Activated CD4-positive, alpha-beta T cell treated with anti-CD3 and anti-CD28 coated beads for 48 hours (primary cell): ENCODE measurements at regions not wholly inside any gene's neighbourhood (a gene's known extent, or its start where the extent isn't known, plus 50 kb on each side); places are given as distances from the start of the nearest gene placed in this dataset.
"Not testable (repeated sequence)": the region's sequence is repeated elsewhere in the genome, so short reads cannot be mapped to it uniquely, and the experiment has no call there.

ENCODE experiments used
- DNase-seq: peaks from one replicate; pipeline ENCODE4 v3.0.0-alpha.2; 2020

DNA sequence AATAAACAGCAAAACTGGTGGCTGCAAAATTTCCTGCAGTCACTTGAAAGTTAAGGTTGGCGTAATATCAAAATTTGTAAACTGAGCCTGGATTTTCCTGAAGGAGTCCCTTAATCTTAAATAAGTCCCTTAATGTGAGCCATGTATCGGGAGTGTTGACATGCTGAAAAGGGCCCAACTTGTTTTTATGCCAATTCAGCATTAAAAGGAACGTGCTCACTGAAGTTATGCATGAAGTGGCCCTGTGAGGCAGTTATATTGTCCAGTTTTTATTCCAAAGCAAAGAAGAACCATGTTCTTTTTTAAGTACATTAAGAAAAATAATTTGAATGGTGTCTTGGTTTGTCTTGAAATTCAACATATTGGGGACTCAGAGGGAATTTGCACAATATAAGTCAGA lies 1766.9 kb downstream of the SLITRK1 start:
- DNase-seq = no peak

DNA sequence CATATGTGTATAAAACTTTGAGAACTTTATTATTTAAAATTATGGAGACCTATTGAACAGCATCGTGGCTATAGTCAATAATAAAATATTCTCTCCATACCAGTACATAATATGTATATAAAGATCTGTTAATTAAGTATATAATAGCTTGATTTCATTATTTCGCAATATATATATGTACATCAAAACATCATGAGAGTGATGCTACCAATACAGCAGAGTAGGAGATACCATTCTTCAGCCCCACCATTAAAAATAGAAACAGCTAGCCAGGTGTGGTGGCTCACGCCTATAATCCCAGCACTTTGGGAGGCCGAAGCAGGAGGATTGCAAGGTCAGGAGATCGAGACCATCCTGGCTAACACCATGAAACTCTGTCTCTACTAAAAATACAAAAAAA lies 1755.3 kb upstream of the SPRY2 start:
- DNase-seq = no peak

DNA sequence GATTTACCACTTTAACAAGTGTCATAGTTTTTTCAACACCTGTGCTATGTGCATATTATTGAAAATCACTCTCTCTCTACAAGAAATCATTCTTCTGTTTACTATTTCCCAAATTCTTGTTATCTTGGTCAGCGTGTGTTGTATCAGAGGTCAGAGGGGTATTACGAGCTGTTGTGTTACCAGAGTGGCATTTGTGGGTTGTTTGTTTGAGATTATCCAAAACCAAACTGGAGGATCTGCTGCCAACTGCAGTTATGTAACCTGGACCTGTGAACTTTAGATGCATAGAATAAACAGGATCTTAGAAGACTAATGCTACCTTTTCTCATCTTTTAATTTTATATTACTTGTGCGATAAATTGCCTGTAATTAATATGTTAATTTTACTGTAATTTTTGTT lies 1751.4 kb upstream of the SPRY2 start:
- no peak for DNase-seq

DNA sequence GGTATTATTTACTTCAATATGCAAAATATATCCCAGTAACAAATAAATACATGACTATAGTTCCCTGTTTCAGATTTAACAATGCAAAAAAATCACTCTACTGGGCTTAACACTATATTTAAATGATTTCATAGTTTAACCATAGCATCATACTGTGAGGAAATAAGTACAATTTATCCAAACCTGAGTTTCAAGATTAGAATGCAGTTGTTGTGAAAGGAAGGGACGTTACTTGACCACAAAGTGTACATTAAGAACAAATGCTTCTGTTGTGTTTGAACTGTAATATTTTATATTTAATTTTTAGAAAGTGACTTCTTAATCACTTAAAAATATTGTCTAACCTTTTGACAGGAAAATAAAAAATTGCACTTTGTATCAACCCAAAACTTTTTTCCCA lies 1747.9 kb upstream of the SPRY2 start:
- no peak for DNase-seq

DNA sequence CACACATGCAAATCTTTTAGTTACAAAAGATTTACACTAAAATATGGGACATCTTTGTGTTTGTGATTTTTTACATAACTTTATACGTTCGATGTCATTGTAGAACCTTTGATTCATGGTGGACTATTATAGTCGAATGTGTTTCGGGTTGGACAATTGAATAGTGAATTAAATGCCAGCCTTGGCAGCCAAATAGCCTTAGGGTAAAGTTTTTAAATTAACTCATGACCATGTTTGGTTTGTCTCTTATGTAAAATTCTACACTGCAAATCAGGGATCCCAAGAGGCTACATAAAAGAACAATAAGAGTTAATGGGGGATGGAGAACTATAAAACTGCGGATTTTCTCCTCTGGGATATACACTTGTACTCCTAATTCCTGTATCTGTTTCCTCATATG lies 1735.6 kb upstream of the SPRY2 start:
- DNase-seq = no peak

DNA sequence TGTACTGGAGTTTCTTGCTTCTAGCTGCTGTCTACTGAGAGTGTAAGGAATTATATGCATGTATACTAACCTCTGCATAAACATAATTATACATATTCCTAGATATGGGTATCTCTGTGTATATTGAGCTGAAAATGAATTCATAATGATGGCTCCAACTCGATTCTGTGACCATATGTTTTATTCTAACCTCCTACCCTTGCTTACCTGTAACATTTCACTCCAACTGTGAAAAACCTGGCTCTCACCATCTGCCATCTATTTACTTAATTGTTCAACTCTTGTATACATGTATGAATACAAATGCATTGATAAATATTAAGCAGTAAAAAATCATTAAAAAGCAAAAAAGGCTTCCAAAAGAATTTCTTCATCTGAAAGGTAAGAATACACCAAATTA lies 1729.5 kb upstream of the SPRY2 start:
- no peak for DNase-seq

DNA sequence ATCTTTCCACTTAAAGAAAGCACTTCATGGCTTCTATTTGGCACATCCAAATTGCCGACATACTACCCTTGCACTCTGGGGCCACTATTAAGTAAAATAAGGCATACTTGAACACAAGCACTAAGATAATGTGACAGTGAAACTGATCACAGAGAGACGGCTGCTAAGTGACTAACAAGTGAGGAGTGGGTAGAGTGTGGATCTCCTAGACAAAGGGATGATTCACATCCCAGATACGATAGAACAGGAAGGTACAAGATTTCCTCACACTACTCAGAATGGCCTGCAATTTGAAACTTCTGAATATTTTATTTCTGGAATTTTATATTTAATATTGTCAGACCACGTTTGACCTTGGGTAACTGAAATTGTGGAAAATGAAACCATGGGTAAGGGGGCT lies 1721.8 kb upstream of the SPRY2 start:
- DNase-seq = no peak

DNA sequence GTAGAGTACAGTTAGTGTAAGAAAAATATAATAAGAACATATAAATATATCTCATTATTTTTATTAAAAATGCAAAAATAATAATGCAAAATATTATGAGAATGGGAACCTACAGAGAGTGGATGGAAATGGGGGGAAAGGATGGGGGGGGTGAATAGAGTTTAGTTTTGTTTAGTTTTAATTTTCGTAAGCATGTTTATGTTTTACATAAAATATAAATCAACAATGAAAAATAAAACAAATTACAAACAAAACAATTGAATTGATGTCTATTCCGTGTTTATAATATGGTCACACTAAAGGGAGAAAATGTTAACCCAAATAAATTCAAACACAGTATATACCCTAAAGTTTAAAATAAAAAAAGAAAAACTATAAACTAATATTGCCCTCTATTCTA lies 1717.4 kb upstream of the SPRY2 start:
- DNase-seq = no peak

DNA sequence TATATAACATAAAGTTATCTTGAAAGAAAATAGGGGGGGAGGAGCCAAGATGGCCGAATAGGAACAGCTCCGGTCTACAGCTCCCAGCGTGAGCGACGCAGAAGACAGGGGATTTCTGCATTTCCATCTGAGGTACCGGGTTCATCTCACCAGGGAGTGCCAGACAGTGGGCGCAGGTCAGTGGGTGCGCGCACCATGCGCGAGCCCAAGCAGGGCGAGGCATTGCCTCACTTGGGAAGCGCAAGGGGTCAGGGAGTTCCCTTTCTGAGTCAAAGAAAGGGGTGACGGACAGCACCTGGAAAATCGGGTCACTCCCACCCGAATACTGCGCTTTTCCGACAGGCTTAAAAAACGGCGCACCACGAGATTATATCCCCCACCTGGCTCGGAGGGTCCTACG lies 1704.4 kb upstream of the SPRY2 start:
- not testable (repeated sequence) for DNase-seq

DNA sequence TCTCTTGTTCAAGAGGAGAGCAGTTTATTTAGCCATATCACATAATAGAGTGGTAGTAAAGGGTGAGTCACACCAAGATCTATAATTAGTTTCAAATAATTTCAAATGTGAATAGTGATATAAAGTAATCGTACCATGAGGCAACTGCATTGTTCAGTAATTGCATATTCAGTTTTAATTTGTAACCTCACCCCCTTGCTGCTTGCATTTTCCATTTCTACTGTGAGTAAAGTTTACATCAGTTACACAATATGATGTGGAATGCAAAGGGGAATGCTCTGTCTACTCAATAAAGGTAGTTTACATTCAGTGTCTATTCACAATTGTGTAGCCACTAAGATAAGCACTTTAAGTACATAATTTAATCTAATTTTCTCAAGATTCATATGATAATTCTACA lies 1695.7 kb upstream of the SPRY2 start:
- no peak for DNase-seq

DNA sequence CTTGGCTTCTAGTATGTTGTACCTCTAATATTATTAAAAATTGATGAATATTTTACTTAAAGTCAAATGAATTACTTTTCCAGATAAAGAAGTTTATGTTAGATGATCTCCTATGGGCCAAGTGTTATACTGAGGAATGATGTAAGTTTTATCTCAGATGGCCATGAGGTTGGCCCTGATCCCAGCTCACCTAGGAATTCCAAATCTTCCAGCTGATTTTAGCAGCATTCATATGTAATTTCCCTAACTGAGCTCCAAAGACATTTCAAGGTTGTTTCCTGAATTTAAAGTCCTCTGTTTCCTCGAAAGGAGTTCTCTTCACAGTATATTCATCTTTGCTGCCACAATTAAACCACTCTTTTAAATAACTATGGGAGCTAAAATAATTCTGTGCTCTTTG lies 1670.4 kb upstream of the SPRY2 start:
- DNase-seq = no peak

DNA sequence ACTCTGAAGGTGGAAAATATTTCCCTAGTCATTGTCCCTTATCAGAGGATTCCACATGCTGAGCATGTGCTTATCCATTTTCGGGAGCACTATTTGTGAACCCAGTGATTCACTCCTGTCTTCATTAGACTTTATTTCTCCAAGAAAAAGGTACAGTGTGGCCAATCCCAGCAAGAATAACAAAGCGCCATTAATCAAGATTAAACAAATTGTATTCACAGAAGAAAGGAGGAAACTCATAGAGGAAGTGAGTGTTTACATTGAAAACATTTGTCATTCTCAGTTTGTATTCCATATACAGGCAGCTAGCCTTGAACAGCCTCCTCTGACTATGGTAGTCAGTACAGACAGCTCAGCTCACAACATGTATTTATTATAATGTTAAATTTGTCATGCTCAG lies 1669.9 kb upstream of the SPRY2 start:
- DNase-seq = no peak

DNA sequence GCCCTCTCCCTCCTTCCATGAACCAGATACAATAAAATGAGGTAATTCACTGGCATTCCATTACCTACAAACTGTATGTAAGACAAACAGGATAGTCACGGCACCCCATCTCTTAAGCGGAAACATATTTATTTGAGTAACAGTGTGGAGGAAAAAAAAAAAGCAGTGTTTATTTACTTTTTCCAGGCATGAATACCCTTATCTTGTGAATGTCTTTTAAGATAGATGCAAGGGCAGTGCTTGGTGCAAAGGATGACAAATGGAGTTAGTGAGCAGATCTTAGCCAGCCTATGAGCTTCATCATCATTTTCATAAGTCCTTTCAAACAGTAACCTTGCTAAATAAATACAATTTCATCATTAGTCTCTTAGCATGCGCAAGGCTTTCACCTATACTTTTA lies 1661.8 kb upstream of the SPRY2 start:
- DNase-seq = no peak

DNA sequence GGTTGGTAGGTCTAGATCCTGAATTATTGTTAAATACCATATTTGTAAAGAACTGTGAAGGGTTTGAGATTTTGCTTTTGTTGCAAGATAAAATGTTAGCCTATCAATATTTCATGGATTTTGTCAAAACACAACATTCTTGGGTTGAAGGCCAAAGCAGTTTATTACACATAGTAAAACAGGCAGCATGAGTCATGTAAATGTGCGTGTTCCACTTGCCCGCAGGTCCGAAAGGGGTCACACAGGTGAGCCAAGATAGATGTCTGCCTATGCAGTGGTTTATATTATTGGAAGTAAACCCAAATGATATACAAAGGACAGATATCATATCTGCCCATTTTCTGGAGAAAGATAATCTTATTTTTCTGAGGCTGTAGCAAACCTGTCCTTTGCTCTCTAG lies 1654.4 kb upstream of the SPRY2 start:
- no peak for DNase-seq

DNA sequence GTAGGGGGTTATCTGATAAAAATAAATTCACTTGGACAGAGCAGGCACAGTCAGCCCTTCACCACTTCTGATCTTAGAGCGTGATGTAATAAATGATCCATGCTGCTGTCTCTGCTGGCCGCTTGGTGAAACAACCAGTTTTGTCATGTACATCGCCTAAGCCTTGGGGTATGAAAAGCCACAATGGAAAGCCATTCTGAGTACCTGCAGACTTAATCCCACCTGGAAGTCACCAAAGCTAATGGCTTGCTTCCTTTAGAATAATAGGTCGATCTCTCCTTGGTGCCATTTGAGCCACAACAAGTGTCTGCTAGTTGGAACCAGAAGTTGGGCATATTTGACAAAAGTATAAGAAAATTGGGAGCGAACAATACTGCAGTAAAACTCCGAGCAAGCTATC lies 1649.7 kb upstream of the SPRY2 start:
- no peak for DNase-seq

DNA sequence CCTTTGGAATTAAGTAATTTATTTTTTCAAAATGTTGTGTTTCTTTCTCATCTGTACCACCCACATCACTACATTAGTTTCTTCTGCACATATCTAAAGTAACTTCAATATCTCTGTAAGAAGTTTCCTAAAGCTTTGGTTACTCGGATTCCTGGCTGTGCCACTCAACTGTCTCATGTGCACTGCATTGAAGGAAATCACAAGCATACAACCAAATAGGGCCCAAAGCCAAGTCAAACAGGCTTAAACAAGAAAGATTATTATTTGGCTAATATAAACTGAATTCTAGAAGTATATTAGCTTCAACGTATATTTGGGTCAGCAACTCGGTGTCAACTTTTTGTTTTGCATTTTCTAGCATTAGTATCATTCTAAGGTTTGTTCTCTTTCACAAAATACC lies 1647.6 kb upstream of the SPRY2 start:
- no peak for DNase-seq

DNA sequence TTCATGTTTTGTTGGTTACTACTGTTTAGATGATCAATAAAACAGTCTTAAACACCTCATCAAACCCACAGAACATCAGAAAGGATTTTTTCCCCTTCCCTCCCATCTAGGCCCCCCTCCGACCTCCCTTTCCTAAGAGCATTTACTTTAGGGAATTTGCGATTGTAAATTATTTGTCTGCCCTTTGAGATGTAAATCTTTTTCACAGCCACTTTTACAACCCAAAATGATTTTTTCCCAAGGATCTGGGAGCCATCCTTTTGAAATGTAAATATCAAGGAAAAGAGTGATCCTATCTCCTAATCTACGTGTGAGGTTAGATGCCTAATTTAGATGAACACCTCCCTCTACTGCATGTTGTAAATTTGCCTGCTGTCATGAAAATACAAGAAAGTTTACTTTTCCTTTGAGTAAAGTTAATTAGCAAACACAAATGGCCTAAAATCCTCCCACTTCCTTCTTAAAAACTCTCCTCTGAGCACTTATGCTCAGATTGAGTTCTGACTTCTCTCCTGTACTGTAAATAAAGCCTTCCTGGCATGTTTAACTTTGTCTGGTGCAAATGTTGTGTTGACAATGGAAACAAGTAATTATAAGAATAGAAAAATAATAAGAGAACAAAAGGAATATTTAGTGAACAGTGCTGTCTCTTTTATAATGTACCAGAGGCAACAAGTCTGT lies 1646.9 kb upstream of the SPRY2 start:
- no peak for DNase-seq

DNA sequence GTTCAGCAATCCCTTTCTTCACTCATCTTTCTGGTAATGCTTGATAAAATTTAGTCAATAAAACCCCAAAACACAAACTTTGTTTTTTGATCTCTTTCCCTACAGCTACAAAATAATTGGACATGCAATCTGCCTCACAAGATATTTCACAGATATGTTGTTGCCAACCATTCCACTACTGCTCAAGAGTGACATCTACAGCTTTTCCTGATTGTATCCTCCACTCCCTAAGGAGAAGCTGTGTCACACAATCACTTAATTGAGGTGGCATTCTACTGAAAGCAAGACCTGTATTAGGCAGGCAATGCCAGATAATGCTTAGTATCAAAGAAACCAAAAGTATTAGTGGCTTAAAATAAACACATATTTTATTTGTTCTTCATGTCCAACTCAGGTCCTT lies 1646.2 kb upstream of the SPRY2 start:
- no peak for DNase-seq

DNA sequence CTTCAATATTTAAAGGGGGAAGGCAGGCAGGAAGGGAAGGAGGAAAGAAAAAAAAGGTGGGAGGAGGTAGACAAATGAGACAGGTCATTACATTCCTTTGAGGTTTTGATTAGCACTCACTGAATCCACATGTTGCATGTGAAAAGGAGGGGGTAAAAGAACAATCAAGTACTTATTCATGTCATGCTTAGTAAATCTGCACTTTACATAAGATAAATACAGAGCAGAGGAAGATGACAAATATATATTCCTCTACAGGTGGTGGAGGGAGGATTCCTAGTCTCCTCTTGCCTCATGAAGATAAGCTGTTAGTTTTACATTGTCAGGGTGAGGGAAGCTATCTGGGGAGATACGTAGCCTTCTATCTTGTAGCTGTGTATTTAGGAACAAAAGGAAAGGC lies 1645.4 kb upstream of the SPRY2 start:
- no peak for DNase-seq

DNA sequence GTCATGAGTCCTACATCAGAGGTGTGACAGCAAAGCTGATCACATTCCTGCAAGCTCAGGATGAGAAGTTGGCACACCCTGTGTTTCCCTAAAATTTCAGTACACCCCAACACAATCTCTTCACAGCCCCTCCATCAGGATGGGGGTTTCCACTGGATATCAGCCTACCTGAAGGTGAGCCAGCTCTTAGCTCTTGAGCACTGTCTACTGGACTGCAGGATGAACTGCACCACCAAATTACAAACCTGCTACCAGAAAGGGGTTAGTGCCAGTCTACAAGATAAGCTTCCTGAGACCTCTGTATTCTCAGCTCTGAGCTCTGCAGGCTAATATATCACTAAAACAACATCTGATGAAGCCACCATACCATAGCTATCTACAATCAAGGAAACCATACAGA lies 1616.2 kb upstream of the SPRY2 start:
- DNase-seq = no peak

DNA sequence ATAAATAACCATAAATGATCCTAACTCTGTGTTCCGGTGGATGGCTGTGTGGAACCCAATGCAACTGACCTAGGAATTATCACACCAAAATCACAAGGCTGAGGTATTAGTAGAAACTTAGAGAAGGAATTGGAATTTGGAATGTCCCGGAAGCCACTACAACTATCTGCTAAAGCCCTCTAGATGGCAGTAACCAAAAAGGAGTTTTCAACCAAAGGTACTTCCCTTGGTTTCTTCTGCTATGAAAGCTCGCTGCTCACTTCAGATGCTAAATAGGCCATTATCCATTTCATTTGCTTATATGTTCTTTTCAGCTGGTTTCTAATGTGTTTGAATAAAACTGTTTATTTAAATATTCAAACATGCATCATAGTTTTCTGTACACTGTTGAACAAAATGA lies 1589.1 kb upstream of the SPRY2 start:
- no peak for DNase-seq

DNA sequence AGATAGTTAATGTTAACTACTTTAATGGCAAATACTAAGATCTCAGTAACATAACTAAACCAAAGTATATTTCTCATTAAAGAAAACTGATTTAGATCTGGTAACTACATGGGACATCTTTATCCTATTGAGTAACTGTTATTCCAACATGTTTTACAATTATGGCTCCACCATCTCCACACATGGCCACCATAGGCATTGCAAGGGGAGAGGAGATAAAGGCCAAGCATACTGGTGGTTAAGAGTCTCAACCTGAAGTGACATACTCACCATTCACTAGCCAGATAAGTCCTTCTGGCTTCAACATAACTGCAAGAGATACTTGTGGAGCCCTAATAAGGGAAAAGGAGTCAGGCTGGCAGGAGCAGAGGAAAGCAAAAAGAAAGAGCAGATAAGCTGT lies 1586.4 kb upstream of the SPRY2 start:
- no peak for DNase-seq

DNA sequence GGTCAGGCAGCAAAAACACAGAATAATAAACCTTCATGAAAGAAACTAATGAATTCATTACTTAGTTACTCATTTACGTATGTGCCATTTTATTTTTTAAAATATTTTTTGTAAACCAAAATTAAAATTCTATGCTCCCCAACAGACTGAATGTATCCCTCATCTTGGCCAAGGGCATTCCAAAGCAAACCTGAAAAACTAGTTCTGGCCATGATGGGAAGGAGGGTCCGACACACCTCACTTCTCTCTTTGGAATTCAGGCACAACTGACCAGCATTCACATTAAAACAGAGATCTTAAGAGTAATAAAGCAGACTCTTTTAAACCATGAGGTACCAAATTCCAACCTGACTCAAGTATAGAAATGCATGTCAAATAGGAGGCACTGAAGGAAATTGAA lies 1576.9 kb upstream of the SPRY2 start:
- DNase-seq = no peak

DNA sequence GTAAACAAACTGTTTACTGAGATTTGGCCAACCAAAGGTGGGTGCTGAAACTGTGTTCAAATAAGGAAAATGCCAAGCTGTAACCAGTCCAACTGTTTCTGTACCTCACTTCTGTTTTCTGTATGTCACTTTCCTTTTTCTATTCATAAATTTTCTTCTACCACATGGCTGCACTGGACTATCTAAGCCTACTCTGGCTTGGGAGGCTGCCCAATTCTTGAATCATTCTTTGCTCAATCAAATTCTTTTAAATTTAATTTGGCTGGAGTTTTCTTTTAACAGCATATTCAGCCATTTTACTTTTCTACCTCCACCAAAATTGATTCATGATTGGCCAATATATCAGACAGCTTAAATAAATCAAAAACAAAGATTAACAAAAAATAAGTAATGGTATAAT lies 1575.5 kb upstream of the SPRY2 start:
- DNase-seq = no peak

DNA sequence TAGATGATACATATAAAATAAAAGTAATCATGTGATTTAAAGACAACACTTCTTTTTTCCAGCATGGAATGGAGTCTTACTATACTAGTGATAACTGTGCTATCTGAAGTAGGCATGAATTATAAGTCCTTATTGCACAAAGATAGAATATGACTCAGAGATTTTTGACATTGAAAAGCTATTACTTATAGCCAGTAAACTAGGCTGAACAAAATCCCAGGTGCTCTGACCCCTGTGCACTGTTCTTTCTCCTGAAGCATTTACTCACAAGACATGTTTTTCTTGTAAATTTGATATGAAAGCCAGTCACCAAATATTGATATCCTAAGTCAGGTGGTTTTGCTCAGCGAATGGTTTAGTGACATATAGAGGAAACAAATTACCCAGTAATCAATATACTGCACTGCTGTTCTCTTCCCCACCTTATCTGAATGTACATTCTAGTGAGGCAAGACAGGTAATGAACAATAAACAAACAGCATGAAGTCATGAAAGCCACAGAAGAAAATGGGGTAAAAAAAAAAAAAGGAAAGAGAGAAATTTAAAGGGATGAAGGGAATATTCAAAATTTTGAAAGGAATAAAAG lies 1567.0 kb upstream of the SPRY2 start:
- DNase-seq = no peak

DNA sequence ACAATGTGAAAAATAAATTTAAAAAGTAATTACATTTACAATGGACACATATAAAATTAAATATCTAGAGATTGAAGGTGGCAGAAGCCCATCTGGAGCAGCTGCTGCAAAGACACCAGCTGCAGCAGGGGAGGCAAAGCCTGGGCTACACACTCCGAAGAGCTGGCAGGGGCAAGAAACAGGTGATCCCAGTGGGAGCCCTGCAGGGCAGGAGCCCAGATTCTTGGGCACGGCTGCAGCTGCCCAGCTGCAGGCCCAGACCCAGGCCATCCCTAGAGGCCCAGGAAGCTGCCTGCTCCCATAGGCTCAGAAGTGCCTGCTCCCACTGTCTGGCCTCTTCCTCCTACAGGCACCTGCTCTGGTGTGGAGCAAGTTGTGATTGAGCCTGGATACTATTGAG lies 1547.9 kb upstream of the SPRY2 start:
- DNase-seq = no peak
